Sigmoid colon (tissue), 6 donors: ENCODE measurements at regions not wholly inside any gene's neighbourhood (a gene's known extent, or its start where the extent isn't known, plus 50 kb on each side); places are given as distances from the start of the nearest gene placed in this dataset.

Experiments
- DNase-seq: peaks from one replicate; pipeline ENCODE4 v3.0.0-alpha.2; 2019
- H3K27ac ChIP-seq, 4 donors: fragments of 200-600 bp; sonication (generic); one replicate each; pipeline ENCODE4 v1.5.1; 2016 to 2019; ENCODE audit warnings: mild to moderate bottlenecking in 1 of 4
- H3K27me3 ChIP-seq, 3 donors: fragments of 200-600 bp; sonication (generic); one replicate each; pipeline ENCODE4 v1.5.1; 2019; ENCODE audit warnings: mild to moderate bottlenecking in 1 of 3
- H3K36me3 ChIP-seq, 4 donors: fragments of 200-600 bp; sonication (generic); one replicate each; pipeline ENCODE4 v1.5.1; 2016 to 2019
- H3K4me1 ChIP-seq, 4 donors: fragments of 200-600 bp; sonication (generic); one replicate each; pipeline ENCODE4 v1.5.1; 2017 to 2019
- H3K4me3 ChIP-seq, 4 donors: fragments of 200-600 bp; sonication (generic); one replicate each; pipeline ENCODE4 v1.5.1; 2017 to 2019; ENCODE audit warnings: mild to moderate bottlenecking in 2 of 4, moderate library complexity in 1 of 4
- H3K9me3 ChIP-seq, 4 donors: fragments of 200-600 bp in 3 of 4; sonication (generic) in 3 of 4; one replicate each; pipeline versions ENCODE4 v1.5.1 to v1.6.1; 2013 to 2019
- CTCF ChIP-seq, 4 experiments: fragments of 450-650 bp in 3 of 4; fragments of 200-600 bp in 1 of 4; IDR thresholded peaks; one replicate each; pipeline ENCODE4 v1.5.1; 2016 to 2019; ENCODE audit warnings: antibody characterized with exemption in 4 of 4, mild to moderate bottlenecking in 3 of 4, moderate library complexity in 2 of 4
- EP300 ChIP-seq, 4 donors: sonication (generic); formaldehyde crosslinking; IDR thresholded peaks; one replicate each; pipeline ENCODE4 v1.6.1; 2017; ENCODE audit warnings: antibody characterized with exemption in 4 of 4
- POLR2A ChIP-seq, 2 donors: fragments of 450-650 bp; IDR thresholded peaks; one replicate each; pipeline ENCODE4 v1.6.1; 2016; ENCODE audit warnings: antibody characterized with exemption in 2 of 2, mild to moderate bottlenecking in 2 of 2, moderate library complexity in 2 of 2
- POLR2AphosphoS5 ChIP-seq, 4 donors: sonication (generic); formaldehyde crosslinking; IDR thresholded peaks; one replicate each; pipeline ENCODE4 v1.6.1; 2017; ENCODE audit warnings: antibody characterized with exemption in 4 of 4
- WGBS, 2 donors: extraction: QIAGEN DNeasy Blood & Tissue Kit; methylation state at CpG; one replicate each; pipeline ENCODE4 v1.1.7; 2013; 5-methylcytosine and 5-hydroxymethylcytosine counted together
- intact Hi-C: fragments of 100-400 bp; cut with DNase I; formaldehyde crosslinking; loops from one replicate; pipeline ENCODE4 v1.15.1; 2023
- donor health status: healthy with polysubstance abuse.
- donor health status: healthy.

- H3K27me3 ChIP-seq: no peaks in the 10 kb centered on the region
- no peak for TF ChIP-seq POLR2AphosphoS5 (IDR thresholded peaks at IDR 0.05)
- TF ChIP-seq CTCF (IDR thresholded peaks at IDR 0.05): no peak
- no peak for TF ChIP-seq EP300 (IDR thresholded peaks at IDR 0.05)
- no peak for TF ChIP-seq POLR2A (IDR thresholded peaks at IDR 0.05)
- H3K36me3 ChIP-seq: no peaks in the 10 kb centered on the region
- no peak overlapping the region for H3K4me3 ChIP-seq
- H3K4me1 ChIP-seq: no peaks in the 10 kb centered on the region
- H3K27ac ChIP-seq: no peak overlapping the region
- intact Hi-C loops: no loop called here
- no peak for DNase-seq
- no peaks in the 10 kb centered on the region for H3K9me3 ChIP-seq
- 67 to 82% methylated on average over 7 of the region's 7 CpGs for WGBS, 2 donors
Measured at GRCh38 chr11:34758262-34758661, 137.4 kb downstream of the EHF start.

- Histone ChIP-seq H3K27me3 (no peaks in the 10 kb centered on the region), H3K36me3 (no peaks in the 10 kb centered on the region), H3K4me3 (no peak overlapping the region), H3K27ac (no peak overlapping the region), H3K4me1 (no peaks in the 10 kb centered on the region), H3K9me3 (peaks cover 0 to 4% (median 0%) of the 10 kb centered on the region in 4 donors)
- intact Hi-C loops: no loop called here
- 9 to 54% methylated on average over 1 of the region's 1 CpG for WGBS, 2 donors
- TF ChIP-seq POLR2AphosphoS5 (IDR thresholded peaks at IDR 0.05) (no peak), EP300 (IDR thresholded peaks at IDR 0.05) (no peak)
- DNase-seq: no peak
Measured at GRCh38 chr11:34757026-34757451, 136.1 kb downstream of the EHF start.

GRCh38 chr11:34756591-34756990, 135.7 kb downstream of the EHF start:
- no peak for TF ChIP-seq EP300 (IDR thresholded peaks at IDR 0.05)
- no peak for TF ChIP-seq POLR2AphosphoS5 (IDR thresholded peaks at IDR 0.05)
- no peak for TF ChIP-seq POLR2A (IDR thresholded peaks at IDR 0.05)
- WGBS, 2 donors: 14 to 29% methylated on average over 1 of the region's 1 CpG
- H3K4me1 ChIP-seq: no peaks in the 10 kb centered on the region
- H3K27ac ChIP-seq: no peak overlapping the region
- intact Hi-C loops: no loop called here
- no peak for DNase-seq
- peaks cover 0 to 4% (median 0%) of the 10 kb centered on the region in 4 donors for H3K9me3 ChIP-seq
- no peaks in the 10 kb centered on the region for H3K27me3 ChIP-seq
- H3K4me3 ChIP-seq: no peak overlapping the region
- H3K36me3 ChIP-seq: no peaks in the 10 kb centered on the region

GRCh38 chr11:34755671-34756070, 134.8 kb downstream of the EHF start:
- WGBS, 2 donors: 82 to 91% methylated on average over 7 of the region's 7 CpGs
- Histone ChIP-seq H3K27ac (no peak overlapping the region), H3K4me3 (no peak overlapping the region), H3K9me3 (peaks cover 0 to 4% (median 0%) of the 10 kb centered on the region in 4 donors), H3K4me1 (no peaks in the 10 kb centered on the region), H3K27me3 (no peaks in the 10 kb centered on the region), H3K36me3 (no peaks in the 10 kb centered on the region)
- intact Hi-C loops: no loop called here
- DNase-seq: no peak
- no peak for TF ChIP-seq CTCF (IDR thresholded peaks at IDR 0.05)
- TF ChIP-seq POLR2AphosphoS5 (IDR thresholded peaks at IDR 0.05): no peak
- TF ChIP-seq POLR2A (IDR thresholded peaks at IDR 0.05): no peak
- TF ChIP-seq EP300 (IDR thresholded peaks at IDR 0.05): no peak

GRCh38 chr11:34754171-34754823, 133.4 kb downstream of the EHF start:
- H3K9me3 ChIP-seq: peaks cover 0 to 4% (median 0%) of the 10 kb centered on the region in 4 donors
- H3K27ac ChIP-seq: no peak overlapping the region
- no peak for DNase-seq
- no peak for TF ChIP-seq EP300 (IDR thresholded peaks at IDR 0.05)
- TF ChIP-seq POLR2A (IDR thresholded peaks at IDR 0.05): no peak
- no peak for TF ChIP-seq CTCF (IDR thresholded peaks at IDR 0.05)
- TF ChIP-seq POLR2AphosphoS5 (IDR thresholded peaks at IDR 0.05): no peak
- no peaks in the 10 kb centered on the region for H3K36me3 ChIP-seq
- H3K4me3 ChIP-seq: no peak overlapping the region
- no peaks in the 10 kb centered on the region for H3K4me1 ChIP-seq
- 87 to 93% methylated on average over 8 of the region's 8 CpGs for WGBS, 2 donors
- intact Hi-C loops: no loop called here
- no peaks in the 10 kb centered on the region for H3K27me3 ChIP-seq
